ENCODE measurements at regions not wholly inside any gene's neighbourhood (a gene's known extent, or its start where the extent isn't known, plus 50 kb on each side); places are given as distances from the start of the nearest gene placed in this dataset.

GRCh38 chr15:48046813-48047438, 73.9 kb upstream of the SLC24A5 start:
- TF ChIP-seq CTCF (IDR thresholded peaks at IDR 0.05; ENCODE audit: poor library complexity) (no peak), EZH2 (IDR thresholded peaks at IDR 0.05; ENCODE audit: borderline replicate concordance) (no peak)
